Body of pancreas (tissue), 4 donors: ENCODE measurements at regions not wholly inside any gene's neighbourhood (a gene's known extent, or its start where the extent isn't known, plus 50 kb on each side); places are given as distances from the start of the nearest gene placed in this dataset.

Source experiments
- CTCF ChIP-seq, 7 experiments: fragments of 450-650 bp in 4 of 7; fragments of 200-600 bp in 3 of 7; sonication (generic) in 3 of 7; IDR thresholded peaks; one replicate each; pipeline ENCODE4 v1.5.1; 2016 to 2019; ENCODE audit warnings: antibody characterized with exemption in 7 of 7
- POLR2A ChIP-seq, 3 donors: fragments of 450-650 bp; IDR thresholded peaks; one replicate each; pipeline ENCODE4 v1.6.1; 2016; ENCODE audit warnings: antibody characterized with exemption in 3 of 3, mild to moderate bottlenecking in 2 of 3

DNA sequence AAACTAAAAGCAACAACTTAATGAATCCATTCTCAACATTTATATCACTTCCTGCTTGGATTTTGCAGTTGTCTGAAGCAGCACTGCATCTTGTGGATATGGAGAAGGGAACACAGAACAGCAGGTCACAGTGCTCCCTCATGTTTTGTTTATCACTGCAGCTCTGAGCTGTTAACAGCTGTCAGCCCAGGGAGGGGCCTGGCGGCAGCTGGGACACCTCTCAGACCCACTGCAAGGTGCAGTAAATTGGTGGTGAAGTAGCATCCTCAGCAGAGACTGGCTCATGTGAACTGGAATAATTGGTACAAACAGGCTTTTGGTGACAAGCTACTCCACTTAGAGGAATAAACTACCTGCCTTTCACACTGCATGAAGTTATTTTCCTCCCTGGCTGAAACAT is 170.4 kb downstream of the LIG4 start:
- no peak for TF ChIP-seq CTCF (IDR thresholded peaks at IDR 0.05)
- no peak for TF ChIP-seq POLR2A (IDR thresholded peaks at IDR 0.05)
